ENCODE measurements at regions not wholly inside any gene's neighbourhood (a gene's known extent, or its start where the extent isn't known, plus 50 kb on each side); places are given as distances from the start of the nearest gene placed in this dataset.

- TF ChIP-seq POLR2A (IDR thresholded peaks at IDR 0.05) (no peak), CTCF (IDR thresholded peaks at IDR 0.05 in 8 of 11, conservative IDR thresholded peaks at IDR 0.05 in 3 of 11) (no peak), POLR2AphosphoS5 (IDR thresholded peaks at IDR 0.05) (no peak)
Observed at GRCh38 chr11:104765401-104766095, 132.7 kb downstream of the CASP12 start.
